HG02623 (cell line): ENCODE measurements at regions not wholly inside any gene's neighbourhood (a gene's known extent, or its start where the extent isn't known, plus 50 kb on each side); places are given as distances from the start of the nearest gene placed in this dataset.

Experiments used
- ATAC-seq: cut with Tn5 transposase; IDR thresholded peaks from one replicate; pipeline ENCODE4 v1.9.1; 2021; ENCODE audit warnings: moderate library complexity; ENCODE audit not compliant: unreplicated experiment

DNA sequence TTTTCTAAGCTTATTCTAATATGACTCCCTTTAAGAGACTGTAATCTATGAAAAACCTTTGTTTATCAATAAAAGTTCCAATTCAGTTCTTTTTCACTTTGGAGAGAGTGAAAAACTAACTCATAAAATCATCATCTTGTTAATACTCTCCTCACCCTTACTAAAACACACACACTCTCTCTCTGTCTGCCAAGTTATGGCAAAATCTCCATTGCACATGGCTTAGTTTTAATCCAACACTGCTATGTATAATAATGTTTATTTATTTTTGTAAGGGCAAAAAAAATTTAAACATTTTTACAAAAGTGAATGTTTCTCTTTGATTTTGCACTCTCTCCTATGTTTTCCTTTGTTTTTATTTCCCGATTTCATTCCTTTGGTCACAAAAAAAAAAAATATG, 253.2 kb downstream of the BMP7 start:
- no peak for ATAC-seq

DNA sequence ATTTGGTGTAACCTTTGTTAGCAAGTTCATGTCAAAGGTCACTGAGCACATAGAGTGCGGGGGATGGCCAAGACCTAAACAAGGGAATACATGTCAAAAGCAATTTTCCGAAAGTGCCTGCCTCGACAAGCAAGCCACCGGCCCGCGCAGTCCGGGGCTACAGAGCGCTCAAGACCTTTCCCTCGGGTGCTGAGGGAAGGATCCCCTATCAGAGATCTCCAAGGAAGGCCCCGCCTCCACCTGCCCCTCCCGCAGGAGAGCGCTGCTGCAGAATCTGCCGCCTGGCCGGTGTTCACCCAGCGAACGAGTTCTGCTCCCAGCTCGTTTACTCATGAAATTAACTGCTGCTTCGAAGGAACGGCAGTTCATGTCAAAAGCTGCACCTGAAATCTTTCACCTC, 252.7 kb downstream of the BMP7 start:
- ATAC-seq: no peak

DNA sequence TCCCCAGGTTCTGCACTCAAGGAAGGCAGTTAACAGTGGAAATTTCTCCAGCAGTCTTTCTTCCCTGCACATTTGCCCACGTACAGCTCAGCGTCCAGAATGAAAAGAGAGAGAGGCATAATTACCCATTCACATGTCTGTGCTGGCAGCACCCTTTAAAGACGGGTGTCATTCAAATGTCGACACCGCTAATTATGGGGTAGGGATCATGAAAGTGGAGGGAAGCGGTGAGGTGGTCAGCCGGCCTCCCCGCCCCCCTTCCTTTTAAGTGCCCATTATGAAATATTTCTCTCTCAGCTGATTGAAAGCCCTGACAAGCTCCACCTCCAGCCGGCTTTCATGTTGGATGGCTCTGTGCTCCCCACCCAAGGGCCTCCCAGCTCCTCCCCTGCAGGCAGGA, 246.1 kb downstream of the BMP7 start:
- no peak for ATAC-seq

DNA sequence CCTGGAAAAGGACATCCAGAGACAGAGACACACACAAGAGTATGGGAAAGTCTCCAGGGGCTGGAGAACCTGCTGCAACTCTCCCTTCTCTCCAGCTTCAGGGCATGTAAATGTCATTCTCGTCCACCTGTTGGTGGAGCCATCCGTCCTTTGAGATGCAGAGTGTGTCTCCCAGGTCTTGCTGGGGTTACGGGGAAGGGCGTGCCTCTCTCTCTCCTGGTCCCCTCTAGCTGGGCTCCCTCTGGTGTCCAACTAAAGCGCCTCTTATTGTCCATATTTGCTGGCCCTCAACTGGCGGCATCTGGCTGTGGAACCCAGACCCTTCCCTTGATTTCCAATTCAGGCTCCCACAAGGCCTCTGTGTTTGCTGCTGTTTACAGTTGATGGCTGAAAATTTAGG, 244.1 kb downstream of the BMP7 start:
- no peak for ATAC-seq

DNA sequence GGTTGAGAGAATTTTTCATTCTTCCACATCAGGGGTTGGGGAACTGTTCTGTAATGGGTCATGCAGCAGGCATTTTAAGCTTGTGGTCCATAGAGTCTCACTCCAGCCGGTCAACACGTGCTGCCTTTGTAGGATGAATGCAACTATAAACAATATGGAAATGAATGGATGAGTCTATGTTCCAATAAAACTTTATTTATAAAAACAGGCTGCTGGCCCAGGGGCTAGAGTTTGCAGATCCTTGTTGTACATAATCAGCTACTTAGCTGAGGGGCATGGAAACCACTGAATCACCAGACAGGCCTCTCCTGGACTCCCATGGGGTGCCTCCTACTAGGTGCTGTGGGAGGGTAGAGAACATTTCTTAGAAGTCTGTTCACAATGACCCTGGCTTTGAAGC, 243.4 kb downstream of the BMP7 start:
- no peak for ATAC-seq

DNA sequence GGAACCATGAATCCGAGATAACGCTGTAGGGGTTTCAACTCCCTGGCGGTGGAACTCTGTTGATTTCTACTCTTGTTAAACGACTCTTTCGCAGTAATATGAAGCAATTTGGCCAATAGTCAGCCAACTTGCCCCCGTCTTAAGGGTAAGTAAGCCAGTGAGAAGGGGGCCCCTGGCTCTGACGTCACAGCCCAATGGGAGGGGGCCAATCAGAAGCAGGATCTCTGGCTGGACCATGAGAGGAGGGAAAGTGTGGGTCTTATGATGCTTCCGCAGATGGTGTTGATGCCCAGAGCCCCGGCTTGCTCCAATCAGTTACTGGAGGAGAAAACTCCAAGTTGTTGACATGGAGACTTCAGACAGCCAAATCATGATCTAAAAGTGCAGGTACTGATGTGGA, 242.4 kb downstream of the BMP7 start:
- no peak for ATAC-seq

DNA sequence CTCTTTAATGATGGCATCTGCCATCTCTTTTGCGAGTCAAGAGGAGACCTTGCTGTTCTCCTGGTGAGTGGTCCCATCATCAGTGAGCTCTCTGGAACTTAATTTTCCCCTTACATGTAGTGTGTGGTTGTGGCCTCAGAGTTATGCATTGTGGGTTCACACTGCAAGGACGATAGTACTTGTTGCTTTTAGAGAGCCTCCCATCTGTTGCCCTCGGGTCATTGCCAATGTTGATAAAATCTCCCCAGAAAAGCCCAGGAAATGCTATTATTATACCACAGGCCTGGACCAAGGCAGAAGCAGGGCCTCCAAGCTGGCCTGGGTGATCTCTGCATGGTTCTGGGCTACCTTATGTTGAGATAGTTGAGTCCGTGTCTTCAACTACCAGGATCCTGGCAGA, 241.6 kb downstream of the BMP7 start:
- no peak for ATAC-seq

DNA sequence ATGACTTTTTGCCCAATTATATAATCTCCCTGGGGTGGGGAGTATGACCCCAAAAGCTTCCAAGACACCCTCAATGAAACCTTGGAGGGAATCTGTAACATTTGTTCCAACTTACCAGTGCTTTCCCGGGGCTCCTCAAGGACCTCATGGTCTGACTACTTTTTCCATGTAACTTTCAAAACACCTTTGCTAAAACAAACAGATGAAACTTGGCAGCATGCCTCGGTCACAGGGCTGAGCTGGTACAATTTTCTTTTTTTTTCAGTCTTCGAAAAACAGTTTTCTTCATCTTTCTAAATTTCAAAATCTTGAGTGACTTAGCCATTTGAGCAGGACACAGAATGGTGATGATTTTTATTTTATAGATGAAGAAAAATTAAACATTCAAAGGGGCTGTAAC, 241.2 kb downstream of the BMP7 start:
- no peak for ATAC-seq

DNA sequence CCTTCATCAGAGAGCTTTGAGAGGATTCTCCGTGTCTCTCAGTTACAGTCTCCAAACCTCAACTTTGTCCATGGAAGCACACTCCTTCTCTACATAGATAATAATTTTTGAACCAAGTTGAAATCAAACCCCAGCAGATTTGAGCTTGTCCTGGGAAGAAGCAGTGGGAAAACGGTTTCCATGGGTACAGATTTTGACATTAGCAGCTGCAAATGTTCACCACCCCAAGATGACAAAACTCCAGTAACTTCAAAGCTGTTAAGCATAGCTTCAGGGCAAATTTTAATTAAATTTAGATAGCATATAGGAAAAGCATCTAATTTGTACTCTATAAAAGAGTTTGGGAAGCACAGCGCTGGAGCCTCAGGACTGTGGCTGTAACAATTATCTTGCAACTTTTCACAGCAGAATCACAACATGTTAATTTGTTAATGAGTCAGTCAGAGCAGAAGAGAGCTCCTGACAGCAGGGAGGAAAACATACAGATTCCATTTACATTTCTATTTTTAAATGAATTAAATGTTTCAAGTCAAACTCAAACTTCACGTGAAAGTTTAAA, 240.7 kb downstream of the BMP7 start:
- no peak for ATAC-seq

DNA sequence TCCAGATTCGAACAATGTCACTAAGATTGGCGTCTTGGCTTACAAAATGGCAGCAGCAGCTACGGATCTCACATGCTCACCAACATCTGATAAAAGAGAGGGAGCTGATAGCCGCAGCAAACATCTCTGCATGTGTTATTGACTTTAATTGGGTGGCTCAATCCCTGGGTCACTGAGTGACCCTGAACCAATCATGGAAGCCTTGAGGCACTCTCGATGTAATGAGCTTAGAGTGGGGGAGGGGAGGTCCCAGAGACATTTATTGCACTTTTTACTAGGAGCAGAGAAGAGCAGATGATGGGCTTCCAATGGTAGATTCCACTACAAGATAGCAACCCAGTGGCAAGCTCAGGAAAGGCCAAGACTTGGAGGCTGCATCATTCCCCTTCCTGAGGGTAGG, 238.7 kb downstream of the BMP7 start:
- ATAC-seq: no peak

DNA sequence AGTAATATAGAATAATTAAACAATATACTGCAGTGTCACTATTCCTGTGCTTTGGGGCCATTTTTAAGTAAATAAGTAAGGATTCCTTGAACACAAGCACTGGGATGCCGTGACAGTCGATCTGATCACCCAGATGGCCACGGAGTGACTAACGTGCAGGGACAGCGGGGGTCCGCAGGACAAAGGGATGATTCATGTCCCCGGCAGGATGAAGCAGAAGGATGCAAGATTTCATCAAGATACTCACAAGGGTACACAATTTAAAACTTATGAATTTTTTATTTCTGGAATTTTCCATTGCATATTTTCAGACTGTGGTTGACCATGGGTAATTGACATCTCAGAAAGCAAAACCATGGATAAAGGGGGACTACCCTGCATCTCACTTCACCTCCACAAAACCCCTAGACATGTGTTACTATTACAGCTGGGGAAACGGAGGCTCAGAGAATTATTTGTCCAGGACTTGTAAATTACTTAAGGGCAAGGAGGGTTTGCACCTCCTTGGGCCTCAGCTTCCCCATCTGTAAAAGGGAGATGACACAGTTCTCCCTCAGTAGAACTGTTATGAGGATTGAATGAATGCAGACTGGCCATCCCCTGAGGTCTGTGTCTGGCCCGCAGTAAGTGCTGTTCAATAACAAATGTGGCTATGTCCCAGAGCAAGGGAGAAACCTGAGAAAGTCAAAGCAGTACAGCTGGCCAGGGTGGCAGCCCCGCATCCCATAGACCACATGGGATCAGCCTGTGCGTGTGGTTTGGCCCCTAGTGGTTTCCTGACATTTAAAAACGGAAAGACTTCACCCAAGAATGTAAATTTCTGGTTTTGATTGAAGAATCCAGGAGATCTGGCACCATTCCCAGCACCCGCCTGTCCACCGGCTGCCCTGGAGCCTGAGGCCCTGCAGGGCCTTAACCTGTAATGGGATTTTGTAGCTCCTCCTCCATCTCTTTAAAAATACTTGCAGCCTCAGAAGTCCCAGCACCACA, 235.5 kb downstream of the BMP7 start:
- no peak for ATAC-seq

DNA sequence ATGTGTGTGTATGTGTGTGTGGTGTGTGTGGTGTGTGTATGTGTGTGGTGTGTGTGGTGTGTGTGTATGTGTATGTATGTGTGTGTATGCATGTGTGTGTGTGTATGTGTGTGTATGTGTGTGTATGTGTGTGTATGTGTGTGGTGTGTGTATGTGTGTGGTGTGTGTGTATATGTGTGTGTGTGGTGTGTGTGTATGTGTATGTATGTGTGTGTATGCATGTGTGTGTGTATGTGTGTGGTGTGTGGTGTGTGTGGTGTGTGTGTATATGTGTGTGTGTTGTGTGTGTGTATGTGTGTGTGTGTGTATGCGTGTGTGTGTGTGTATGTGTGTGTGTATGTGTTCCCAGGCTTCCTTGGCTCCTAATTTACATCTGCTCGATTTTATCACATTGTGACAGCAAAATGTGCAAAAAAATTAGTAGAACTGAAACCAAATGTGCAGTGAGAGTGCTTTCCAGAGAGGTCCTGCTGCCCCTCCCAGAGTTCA, 234.5 kb downstream of the BMP7 start:
- no peak for ATAC-seq

DNA sequence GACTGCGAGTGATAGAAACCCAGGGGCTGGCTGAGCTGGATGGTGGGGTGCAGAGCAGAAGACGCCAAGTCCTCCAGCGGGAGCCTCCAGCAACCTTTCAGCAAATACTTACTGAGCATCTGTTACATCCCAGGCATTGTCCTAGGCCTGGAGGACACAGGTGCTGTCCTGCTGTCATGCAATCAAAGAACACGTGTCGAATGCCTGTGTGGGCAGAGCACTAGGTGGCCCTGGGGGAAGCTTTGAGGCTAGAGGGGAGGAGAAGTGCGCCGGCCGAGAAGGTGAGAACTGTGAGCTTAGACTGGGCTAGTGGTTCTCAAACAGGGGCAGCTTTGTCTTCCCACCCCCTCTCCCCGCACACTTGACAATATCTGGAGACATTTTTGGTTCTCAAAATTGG, 233.6 kb downstream of the BMP7 start:
- ATAC-seq: no peak

DNA sequence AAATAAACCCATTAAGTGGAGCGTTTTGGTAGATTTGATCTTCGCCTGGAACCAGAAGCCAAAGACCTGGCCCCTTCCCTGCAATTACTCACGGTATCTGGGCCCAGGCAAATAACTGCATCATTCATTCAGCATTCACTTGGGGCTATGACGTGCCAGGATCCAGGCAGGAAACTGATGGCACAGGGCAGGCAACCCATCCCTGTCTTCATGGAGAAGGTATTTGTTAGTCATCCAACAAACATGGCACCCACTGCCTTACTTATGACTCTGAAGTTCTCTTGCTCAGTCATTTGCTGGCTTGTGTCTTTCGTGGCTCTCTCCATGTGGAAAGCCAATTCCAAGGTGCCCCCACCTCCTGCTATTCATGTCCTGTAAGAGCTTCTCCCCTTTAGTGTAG, 232.4 kb downstream of the BMP7 start:
- no peak for ATAC-seq

DNA sequence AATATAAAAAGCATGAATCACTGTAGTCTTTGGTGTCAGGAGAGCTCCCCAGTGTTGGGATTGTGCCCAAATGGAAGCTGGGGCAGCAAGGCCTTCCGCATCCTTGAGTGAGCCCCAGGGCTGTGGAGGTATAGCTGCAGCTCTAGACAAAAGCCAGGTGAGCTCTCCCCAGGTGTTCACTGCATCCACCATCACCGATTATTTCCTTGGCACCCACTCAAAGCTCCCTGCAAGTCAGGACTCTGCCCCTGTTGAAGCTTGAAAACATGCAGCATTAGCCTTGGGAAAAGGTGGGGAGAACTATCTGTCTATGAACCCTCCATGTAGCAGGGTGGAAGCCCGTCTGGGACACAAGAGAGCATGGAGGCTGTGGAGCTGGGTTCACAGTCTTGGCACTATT, 228.8 kb downstream of the BMP7 start:
- ATAC-seq: no peak

DNA sequence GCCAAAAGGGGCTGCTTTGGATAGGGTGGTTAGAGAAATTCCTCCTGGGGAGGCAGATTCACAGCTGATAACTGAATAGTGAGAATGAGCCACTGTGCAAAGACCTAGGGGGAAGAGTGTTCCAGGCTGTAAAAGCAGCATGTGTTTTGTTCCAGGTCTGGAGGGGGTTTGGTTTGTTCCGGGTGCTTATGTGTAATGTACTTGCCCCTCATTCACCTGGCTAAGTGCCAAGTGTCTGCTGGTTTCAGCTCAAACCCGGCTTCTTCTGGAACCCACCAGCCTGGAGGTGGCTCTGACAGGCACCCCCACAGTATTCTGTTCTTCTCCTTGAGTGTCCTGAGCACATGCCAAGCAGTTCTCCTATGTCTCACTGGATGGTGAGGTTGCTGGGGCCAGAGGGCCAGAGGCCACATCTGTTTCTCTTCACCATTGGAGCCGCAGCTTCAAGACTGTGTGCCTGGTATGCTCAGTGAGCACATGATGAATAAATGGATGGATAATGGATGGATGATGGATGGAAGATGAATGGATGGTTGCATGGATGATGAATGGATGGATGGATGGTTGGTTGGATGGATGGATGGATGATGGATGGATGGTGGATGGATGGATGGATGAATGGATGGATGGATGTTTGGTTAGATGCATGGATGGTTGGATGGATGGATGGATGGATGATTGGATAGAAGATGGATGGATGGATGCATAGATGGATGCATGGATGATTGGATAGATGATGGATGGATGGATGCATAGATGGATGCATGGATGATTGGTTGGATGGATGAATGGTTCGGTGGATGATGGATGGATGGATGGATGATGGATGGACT, 227.6 kb downstream of the BMP7 start:
- no peak for ATAC-seq

DNA sequence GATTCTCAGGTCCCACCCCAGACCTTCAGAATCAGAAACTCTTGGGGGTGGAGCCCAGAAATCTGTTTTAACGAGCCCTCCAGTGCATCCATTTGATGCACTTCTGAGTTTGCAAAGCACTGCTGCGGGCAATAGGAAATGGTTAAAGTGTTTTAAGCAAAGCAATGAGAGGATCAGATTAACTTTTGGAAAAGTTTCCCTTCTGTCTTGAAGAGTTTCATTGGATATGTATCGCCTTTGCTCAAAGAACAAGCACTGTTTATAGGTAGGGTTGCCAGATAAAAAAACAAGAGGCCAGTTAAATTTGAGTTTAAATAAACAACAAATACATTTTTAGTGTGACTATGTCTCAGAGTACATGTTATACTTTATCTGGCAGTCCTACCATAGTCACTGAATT, 226.0 kb downstream of the BMP7 start:
- no peak for ATAC-seq

DNA sequence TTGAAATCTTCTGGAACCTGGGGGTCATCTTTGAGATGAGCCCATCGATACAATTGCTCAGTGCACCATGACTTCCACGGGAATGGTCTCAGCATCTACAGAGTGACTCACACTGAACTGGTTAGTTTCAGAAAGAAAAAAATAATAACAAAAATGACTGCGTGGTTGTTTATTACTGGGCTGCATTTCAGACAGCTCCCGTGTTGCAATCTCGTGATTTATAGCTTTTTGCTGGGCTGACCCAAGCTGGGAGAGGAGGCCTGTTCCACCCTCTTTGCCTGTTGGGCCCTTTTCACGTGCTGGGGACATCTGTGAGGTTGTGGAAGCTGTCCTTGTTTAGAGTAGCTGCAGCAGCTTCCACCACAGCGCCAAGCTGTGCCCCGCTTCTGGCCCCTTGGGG, 225.5 kb downstream of the BMP7 start:
- ATAC-seq: no peak

DNA sequence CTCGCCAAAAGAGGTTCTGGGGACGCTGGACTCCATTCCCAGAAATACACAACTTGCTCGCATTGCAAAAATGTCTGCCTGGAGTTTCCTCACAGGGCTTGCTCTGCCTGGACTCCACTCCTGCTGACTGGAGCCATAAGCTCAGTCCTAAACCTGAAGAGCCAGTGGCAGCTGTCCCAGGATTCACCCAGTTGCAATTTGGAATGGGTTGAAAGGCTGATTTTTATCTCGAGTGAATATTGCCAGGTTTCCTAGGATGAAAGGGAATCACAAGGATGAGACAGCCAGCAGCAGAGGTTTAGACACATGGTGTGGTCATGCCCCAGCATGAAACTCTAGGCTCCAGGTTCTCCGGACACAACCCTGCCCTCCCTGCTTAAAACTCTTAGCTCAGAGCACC, 223.3 kb downstream of the BMP7 start:
- ATAC-seq: no peak

DNA sequence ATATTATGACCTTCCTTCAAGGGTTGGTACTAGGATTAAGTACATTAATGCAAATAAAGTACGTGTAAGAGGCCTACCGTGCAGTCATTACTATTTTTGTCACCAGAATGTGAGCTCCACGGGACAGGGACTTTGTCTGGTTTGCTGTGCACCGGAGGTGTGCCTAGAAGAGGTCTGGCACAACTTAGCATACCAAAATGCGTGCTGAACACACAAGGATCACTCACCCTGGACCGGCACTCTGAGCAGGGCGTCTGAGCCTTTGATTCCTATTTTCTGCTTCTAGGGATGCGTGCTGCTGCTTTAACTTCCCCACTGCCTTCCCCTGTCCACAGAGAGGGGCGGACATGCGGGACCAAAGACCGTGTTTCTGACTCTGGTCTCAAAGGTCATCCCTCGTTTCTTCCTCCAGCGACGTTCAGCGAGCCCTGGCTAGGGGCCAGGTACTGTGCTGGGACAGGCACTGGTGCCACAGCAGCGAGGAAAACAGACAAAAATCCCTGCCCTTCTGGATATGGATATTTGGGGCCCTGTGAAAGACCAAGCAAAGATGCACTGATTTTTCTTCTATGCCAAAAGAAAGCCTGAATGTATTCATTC, 222.7 kb downstream of the BMP7 start:
- ATAC-seq: no peak
